Fibroblast of the aortic adventitia (primary cell): ENCODE measurements at regions not wholly inside any gene's neighbourhood (a gene's known extent, or its start where the extent isn't known, plus 50 kb on each side); places are given as distances from the start of the nearest gene placed in this dataset.

Experiments
- DNase-seq: peaks from one replicate; pipeline ENCODE4 v3.0.0-alpha.2; 2010; ENCODE audit warnings: low read depth
- H3K4me3 ChIP-seq: 2 replicates; pipeline ENCODE4 v1.5.1; 2011; ENCODE audit warnings: low read depth, mild to moderate bottlenecking, control low read depth, low read length, moderate library complexity
- CTCF ChIP-seq: IDR thresholded peaks from 2 replicates; pipeline ENCODE4 v1.5.1; 2011; ENCODE audit warnings: mild to moderate bottlenecking, low read length, control low read depth, inconsistent platforms; ENCODE audit not compliant: insufficient read depth

GRCh38 chr2:8578335-8579244 lies 103.3 kb upstream of the ID2 start:
- no peak for DNase-seq
- no peak overlapping the region for H3K4me3 ChIP-seq
- TF ChIP-seq CTCF = no peak

- TF ChIP-seq CTCF = no peak
- DNase-seq = no peak
- no peak overlapping the region for H3K4me3 ChIP-seq
Measured at GRCh38 chr2:8579485-8580085, 102.3 kb upstream of the ID2 start.

- no peak for TF ChIP-seq CTCF
- H3K4me3 ChIP-seq = no peak overlapping the region
- DNase-seq = no peak
Measured at GRCh38 chr2:8580316-8581233, 101.3 kb upstream of the ID2 start.

- no peak overlapping the region for H3K4me3 ChIP-seq
- TF ChIP-seq CTCF = no peak
- no peak for DNase-seq
Measured at GRCh38 chr2:8581234-8581561, 100.7 kb upstream of the ID2 start.

GRCh38 chr2:8581601-8582041 lies 100.2 kb upstream of the ID2 start:
- no peak overlapping the region for H3K4me3 ChIP-seq
- no peak for TF ChIP-seq CTCF
- DNase-seq = no peak

- H3K4me3 ChIP-seq = no peak overlapping the region
- TF ChIP-seq CTCF = no peak
- DNase-seq = no peak
Measured at GRCh38 chr2:8582191-8582590, 99.7 kb upstream of the ID2 start.
